HCT116 (cell line): ENCODE measurements at regions not wholly inside any gene's neighbourhood (a gene's known extent, or its start where the extent isn't known, plus 50 kb on each side); places are given as distances from the start of the nearest gene placed in this dataset.

ENCODE experiments used
- ATAC-seq: fragments of 200-7000 bp; cut with Tn5 transposase; 2 replicates; pipeline ENCODE4 v1.9.1; 2020; ENCODE audit warnings: mild to moderate bottlenecking, moderate library complexity
- BruUV-seq: library from RNA; stranded (reverse); fragments of 400-500 nt; replicated peaks from 2 replicates; lab custom pipeline; 2021; lab: Mats Ljungman, UMichigan
- CTCF ChIA-PET: fragments of 300-600 bp; sonication (Branson Sonifier 250); formaldehyde crosslinking; loops from one replicate; lab custom pipeline; 2021; ENCODE audit warnings: antibody characterized with exemption; lab: Charles Lee
- POLR2A ChIA-PET: fragments of 300-600, 350-600 bp; sonication (Branson Sonifier 250); formaldehyde crosslinking; loops from one replicate; lab custom pipeline; 2021; ENCODE audit warnings: antibody characterized with exemption; lab: Charles Lee
- RAD21 ChIA-PET, 2 experiments: fragments of 300-600 bp; sonication (Branson Sonifier 250); formaldehyde crosslinking; loops; one replicate each; lab custom pipeline; 2023; ENCODE audit warnings: low total read pairs in 2 of 2; ENCODE audit not compliant: uncharacterized antibody in 2 of 2, unreplicated experiment in 2 of 2, low non-redundant PET in 1 of 2; lab: Charles Lee
- DNase-seq: peaks from one replicate; pipeline ENCODE4 v3.0.0-alpha.2; 2010; ENCODE audit warnings: low read depth, low spot score
- H2AFZ ChIP-seq: fragments of 200-600 bp; shearing (Covaris generic), sonication (generic); 2 replicates; pipeline ENCODE4 v1.6.1; 2017; ENCODE audit warnings: low read depth, mixed run types, mixed read lengths, antibody characterized with exemption, low read length; ENCODE audit not compliant: poor library complexity, severe bottlenecking
- H3K27ac ChIP-seq: 2 replicates; pipeline ENCODE4 v1.5.1; 2012; ENCODE audit warnings: low read depth, low read length
- H3K27me3 ChIP-seq: fragments of 200-600 bp; sonication (generic); 2 replicates; pipeline ENCODE4 v1.6.1; 2016; ENCODE audit warnings: mixed run types, low read length, mixed read lengths; ENCODE audit not compliant: insufficient read depth
- H3K36me3 ChIP-seq, 2 experiments: fragments of 200-500 bp in 1 of 2; fragments of 200-600 bp in 1 of 2; sonication (Bioruptor generic) in 1 of 2; sonication (generic) in 1 of 2; 2 replicates each; pipeline versions ENCODE4 v1.5.1 to v1.6.1; 2014 to 2016; ENCODE audit warnings: low read length in 2 of 2, inconsistent platforms in 1 of 2, mixed read lengths in 1 of 2, mixed run types in 1 of 2; ENCODE audit not compliant: insufficient read depth in 2 of 2, control insufficient read depth in 1 of 2
- H3K4me1 ChIP-seq, 2 experiments: fragments of 200-600 bp in 1 of 2; sonication (generic) in 1 of 2; 2 replicates each; pipeline versions ENCODE4 v1.5.1 to v1.6.1; 2012 to 2017; ENCODE audit warnings: low read length in 2 of 2, inconsistent platforms in 1 of 2, mild to moderate bottlenecking in 1 of 2, mixed read lengths in 1 of 2, mixed run types in 1 of 2, moderate library complexity in 1 of 2; ENCODE audit not compliant: insufficient read depth in 2 of 2, control insufficient read depth in 1 of 2
- H3K4me2 ChIP-seq: fragments of 200-600 bp; sonication (generic); 2 replicates; pipeline ENCODE4 v1.6.1; 2017; ENCODE audit warnings: mixed run types, low read length, mixed read lengths
- H3K4me3 ChIP-seq, 2 experiments: fragments of 200-600 bp in 1 of 2; sonication (generic) in 1 of 2; replicated peaks in 1 of 2; 2 replicates each; pipeline ENCODE4 v1.5.1; 2011 to 2016; ENCODE audit warnings: low read length in 2 of 2, control low read depth in 1 of 2, low read depth in 1 of 2, mild to moderate bottlenecking in 1 of 2, mixed read lengths in 1 of 2, mixed run types in 1 of 2
- H3K79me2 ChIP-seq: fragments of 200-600 bp; sonication (generic); 2 replicates; pipeline ENCODE4 v1.6.1; 2017; ENCODE audit warnings: mild to moderate bottlenecking, mixed run types, low read length, moderate library complexity, mixed read lengths; ENCODE audit not compliant: insufficient read depth
- H3K9ac ChIP-seq: fragments of 200-600 bp; sonication (generic); 2 replicates; pipeline ENCODE4 v1.6.1; 2016; ENCODE audit warnings: low read length, mixed read lengths
- H3K9me2 ChIP-seq: fragments of 200-600 bp; sonication (generic), shearing (Covaris generic); 2 replicates; pipeline ENCODE4 v1.6.1; 2017; ENCODE audit warnings: mixed run types, mild to moderate bottlenecking, moderate library complexity; ENCODE audit not compliant: insufficient read depth
- H3K9me3 ChIP-seq, 2 experiments: fragments of 200-500 bp in 1 of 2; fragments of 200-600 bp in 1 of 2; sonication (Bioruptor generic) in 1 of 2; sonication (generic) in 1 of 2; 2 replicates each; pipeline ENCODE4 v1.6.1; 2014 to 2017; ENCODE audit warnings: low read length in 2 of 2, mixed read lengths in 2 of 2, inconsistent platforms in 1 of 2, low read depth in 1 of 2, mild to moderate bottlenecking in 1 of 2, mixed run types in 1 of 2, moderate library complexity in 1 of 2; ENCODE audit not compliant: control insufficient read depth in 1 of 2, insufficient read depth in 1 of 2
- H4K20me1 ChIP-seq: fragments of 200-600 bp; sonication (generic), shearing (Covaris generic); 2 replicates; pipeline ENCODE4 v1.6.1; 2017; ENCODE audit warnings: mixed run types, mild to moderate bottlenecking, moderate library complexity; ENCODE audit not compliant: insufficient read depth
- FOSL1 ChIP-seq: IDR thresholded peaks from 2 replicates; pipeline ENCODE4 v1.6.1; 2012; ENCODE audit warnings: low read depth
- MAX ChIP-seq: IDR thresholded peaks from 2 replicates; pipeline ENCODE4 v1.6.1; 2012
- ZNF274 ChIP-seq: fragments of 200-500 bp; sonication (Bioruptor generic); IDR thresholded peaks from 2 replicates; pipeline ENCODE4 v1.6.1; 2014; ENCODE audit warnings: mild to moderate bottlenecking, low read depth, low read length, inconsistent platforms
- intact Hi-C: fragments of 100-400 bp; cut with micrococcal nuclease; formaldehyde crosslinking; loops from 2 replicates; pipeline ENCODE4 v1.10.0; 2022
- TF ChIP-seq, protein P1 (sequence below), 3 experiments: fragments of 200-600 bp in 1 of 3; sonication (generic) in 1 of 3; IDR thresholded peaks in 2 of 3; conservative IDR thresholded peaks in 1 of 3; 2 replicates each; pipeline ENCODE4 v1.5.1; 2012 to 2017; ENCODE audit warnings: low read depth in 2 of 3, low read length in 2 of 3, antibody characterized with exemption in 1 of 3, borderline replicate concordance in 1 of 3, control low read depth in 1 of 3, mild to moderate bottlenecking in 1 of 3, mixed read lengths in 1 of 3, mixed run types in 1 of 3, moderate library complexity in 1 of 3; ENCODE audit not compliant: insufficient read depth in 1 of 3
- TF ChIP-seq, protein P2 (sequence below): IDR thresholded peaks from 2 replicates; pipeline ENCODE4 v1.6.1; 2011; ENCODE audit warnings: mild to moderate bottlenecking, low read length, moderate library complexity; ENCODE audit not compliant: insufficient replicate concordance; ENCODE audit errors: extremely low read depth

DNA sequence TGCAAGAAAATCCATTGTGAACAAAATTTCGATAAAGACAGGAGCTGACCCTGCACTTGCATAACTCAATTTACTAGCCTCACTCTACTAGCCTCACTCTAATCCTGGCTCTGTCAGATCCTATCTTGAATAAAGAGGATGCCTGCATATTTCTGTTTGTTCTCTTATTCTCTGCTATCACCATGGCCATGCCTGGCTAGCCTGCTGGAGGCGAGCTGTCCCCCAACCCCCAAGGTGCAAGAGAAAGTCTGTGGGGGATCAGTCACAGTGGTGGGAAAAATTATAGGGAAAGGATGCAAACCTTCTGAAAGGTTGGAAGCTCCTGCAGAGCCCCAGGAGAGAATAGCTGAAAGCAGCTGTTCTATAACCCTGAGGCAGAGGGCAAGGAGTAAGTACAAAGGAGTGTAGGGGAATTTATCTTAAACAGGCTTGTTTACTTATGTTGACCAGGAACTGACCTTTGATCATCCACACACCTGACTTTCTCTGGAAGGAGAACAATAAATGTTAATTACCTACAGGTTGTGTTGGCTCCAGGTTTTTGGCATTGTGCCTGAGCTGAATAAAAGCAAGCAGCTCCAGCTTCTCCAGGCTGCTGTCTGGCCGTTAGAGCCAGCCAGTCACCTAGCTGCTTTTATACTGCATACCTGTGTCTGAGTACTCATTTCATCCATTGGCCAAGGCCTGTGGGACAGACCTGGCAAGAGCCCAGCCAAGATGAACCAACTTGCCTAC lies 137.7 kb upstream of the RASGRP1 start (continued):
- TF ChIP-seq, protein P1, sequence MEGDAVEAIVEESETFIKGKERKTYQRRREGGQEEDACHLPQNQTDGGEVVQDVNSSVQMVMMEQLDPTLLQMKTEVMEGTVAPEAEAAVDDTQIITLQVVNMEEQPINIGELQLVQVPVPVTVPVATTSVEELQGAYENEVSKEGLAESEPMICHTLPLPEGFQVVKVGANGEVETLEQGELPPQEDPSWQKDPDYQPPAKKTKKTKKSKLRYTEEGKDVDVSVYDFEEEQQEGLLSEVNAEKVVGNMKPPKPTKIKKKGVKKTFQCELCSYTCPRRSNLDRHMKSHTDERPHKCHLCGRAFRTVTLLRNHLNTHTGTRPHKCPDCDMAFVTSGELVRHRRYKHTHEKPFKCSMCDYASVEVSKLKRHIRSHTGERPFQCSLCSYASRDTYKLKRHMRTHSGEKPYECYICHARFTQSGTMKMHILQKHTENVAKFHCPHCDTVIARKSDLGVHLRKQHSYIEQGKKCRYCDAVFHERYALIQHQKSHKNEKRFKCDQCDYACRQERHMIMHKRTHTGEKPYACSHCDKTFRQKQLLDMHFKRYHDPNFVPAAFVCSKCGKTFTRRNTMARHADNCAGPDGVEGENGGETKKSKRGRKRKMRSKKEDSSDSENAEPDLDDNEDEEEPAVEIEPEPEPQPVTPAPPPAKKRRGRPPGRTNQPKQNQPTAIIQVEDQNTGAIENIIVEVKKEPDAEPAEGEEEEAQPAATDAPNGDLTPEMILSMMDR (IDR thresholded peaks at IDR 0.05 in 2 of 3, conservative IDR thresholded peaks at IDR 0.05 in 1 of 3; ENCODE audit: borderline replicate concordance in 1 of 3, insufficient read depth in 1 of 3, low read depth in 2 of 3, low read length in 2 of 3) = no peak
- no peak for TF ChIP-seq MAX

GRCh38 chr15:38705436-38706219 lies 141.0 kb upstream of the RASGRP1 start:
- no peak overlapping the region for H3K4me3 ChIP-seq
- no peaks in the 10 kb centered on the region for H4K20me1 ChIP-seq
- TF ChIP-seq, protein P2, sequence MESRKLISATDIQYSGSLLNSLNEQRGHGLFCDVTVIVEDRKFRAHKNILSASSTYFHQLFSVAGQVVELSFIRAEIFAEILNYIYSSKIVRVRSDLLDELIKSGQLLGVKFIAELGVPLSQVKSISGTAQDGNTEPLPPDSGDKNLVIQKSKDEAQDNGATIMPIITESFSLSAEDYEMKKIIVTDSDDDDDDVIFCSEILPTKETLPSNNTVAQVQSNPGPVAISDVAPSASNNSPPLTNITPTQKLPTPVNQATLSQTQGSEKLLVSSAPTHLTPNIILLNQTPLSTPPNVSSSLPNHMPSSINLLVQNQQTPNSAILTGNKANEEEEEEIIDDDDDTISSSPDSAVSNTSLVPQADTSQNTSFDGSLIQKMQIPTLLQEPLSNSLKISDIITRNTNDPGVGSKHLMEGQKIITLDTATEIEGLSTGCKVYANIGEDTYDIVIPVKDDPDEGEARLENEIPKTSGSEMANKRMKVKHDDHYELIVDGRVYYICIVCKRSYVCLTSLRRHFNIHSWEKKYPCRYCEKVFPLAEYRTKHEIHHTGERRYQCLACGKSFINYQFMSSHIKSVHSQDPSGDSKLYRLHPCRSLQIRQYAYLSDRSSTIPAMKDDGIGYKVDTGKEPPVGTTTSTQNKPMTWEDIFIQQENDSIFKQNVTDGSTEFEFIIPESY = no peak
- TF ChIP-seq ZNF274 = no peak
- TF ChIP-seq FOSL1 = no peak
- no peaks in the 10 kb centered on the region for H3K9me2 ChIP-seq
- no peak overlapping the region for H2AFZ ChIP-seq
- no peak overlapping the region for H3K9ac ChIP-seq
- RAD21 ChIA-PET = no interaction called here
- no peak overlapping the region for H3K27ac ChIP-seq
- H3K4me2 ChIP-seq = no peak overlapping the region
- peaks cover 20% of the 10 kb centered on the region for H3K27me3 ChIP-seq
- ATAC-seq (no peak), DNase-seq (no peak)
- no peaks in the 10 kb centered on the region for H3K79me2 ChIP-seq
- peaks cover 3 to 10% of the 10 kb centered on the region in 2 experiments; a peak in 1 of 4 replicates for H3K4me1 ChIP-seq
- intact Hi-C loops = loop anchor here (2.0 to 10.0 kb wide), 4 partner anchors 112 to 1567 kb away; partner anchors contain the start of gene THBS1
- POLR2A ChIA-PET = no interaction called here
- BruUV-seq = no TSS peak
- H3K9me3 ChIP-seq = no peaks in the 10 kb centered on the region
- CTCF ChIA-PET = interaction anchor here (1.0 to 3.5 kb wide), 4 partner anchors 265 to 1051 kb away, joined by 3 to 26 read pairs (median 7); partner anchors contain the start of gene THBS1
- no peaks in the 10 kb centered on the region for H3K36me3 ChIP-seq
